Ishikawa (cell line): ENCODE measurements at regions not wholly inside any gene's neighbourhood (a gene's known extent, or its start where the extent isn't known, plus 50 kb on each side); places are given as distances from the start of the nearest gene placed in this dataset.

Source experiments
- CREB1 ChIP-seq: IDR thresholded peaks from 2 replicates; pipeline ENCODE4 v1.6.1; 2012; ENCODE audit warnings: low read depth
- RAD21 ChIP-seq: IDR thresholded peaks from 2 replicates; pipeline ENCODE4 v1.6.1; 2012; ENCODE audit warnings: low read depth

DNA sequence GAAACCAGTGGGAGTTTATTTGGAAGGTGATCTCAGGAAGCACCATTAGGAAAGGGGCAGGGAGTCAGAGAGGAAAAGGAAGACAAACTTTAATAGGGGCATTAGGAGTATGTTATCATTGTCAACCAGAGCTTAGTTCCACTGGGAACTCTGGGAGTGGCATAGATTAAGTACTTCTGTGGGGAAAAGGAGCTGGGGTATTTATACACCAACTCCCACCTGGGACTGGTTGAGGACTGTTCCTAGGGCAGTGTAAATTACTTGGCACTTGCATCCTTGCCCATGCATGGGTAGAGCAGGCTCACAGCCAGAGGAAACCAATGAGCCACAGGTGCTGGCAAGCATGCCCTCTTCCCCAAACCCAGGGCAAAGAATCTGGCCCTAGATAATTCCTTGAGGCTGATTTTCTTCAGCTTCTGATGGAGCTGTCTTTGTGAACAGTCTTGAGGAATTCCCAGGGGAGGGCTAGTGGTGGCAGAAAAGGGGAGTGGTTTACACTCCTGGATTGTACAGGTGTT lies 541.2 kb downstream of the MIAT start:
- TF ChIP-seq CREB1 (no peak), RAD21 (no peak)
